Muscle of leg (tissue), 3 donors: ENCODE measurements at regions not wholly inside any gene's neighbourhood (a gene's known extent, or its start where the extent isn't known, plus 50 kb on each side); places are given as distances from the start of the nearest gene placed in this dataset.

ENCODE experiments used
- DNase-seq: peaks from one replicate; pipeline ENCODE4 v3.0.0; 2013
- H3K27ac ChIP-seq: one replicate; pipeline ENCODE4 v1.5.1; 2013; ENCODE audit warnings: mild to moderate bottlenecking, low read length, control low read depth
- H3K27me3 ChIP-seq: one replicate; pipeline ENCODE4 v1.6.1; 2013; ENCODE audit warnings: low read length; ENCODE audit not compliant: control insufficient read depth, insufficient read depth
- H3K36me3 ChIP-seq: one replicate; pipeline ENCODE4 v1.6.1; 2013; ENCODE audit warnings: low read length; ENCODE audit not compliant: control insufficient read depth, insufficient read depth
- H3K4me1 ChIP-seq: one replicate; pipeline ENCODE4 v1.6.1; 2013; ENCODE audit warnings: low read length; ENCODE audit not compliant: control insufficient read depth, insufficient read depth
- H3K4me3 ChIP-seq: one replicate; pipeline ENCODE4 v1.5.1; 2013; ENCODE audit warnings: low read length, control low read depth
- H3K9me3 ChIP-seq: replicated peaks from 2 replicates; pipeline ENCODE4 v1.6.1; 2013; ENCODE audit warnings: low read depth, low read length; ENCODE audit not compliant: control insufficient read depth
- WGBS: methylation state at CpG from one replicate; pipeline ENCODE4 v1.1.5; 2013; ENCODE audit warnings: missing lambda C conversion rate; ENCODE audit not compliant: insufficient coverage; 5-methylcytosine and 5-hydroxymethylcytosine counted together

- H3K4me1 ChIP-seq: no peaks in the 10 kb centered on the region
- H3K9me3 ChIP-seq: no peaks in the 10 kb centered on the region
- H3K4me3 ChIP-seq: no peak overlapping the region
- DNase-seq: peak; percentile 47
- H3K36me3 ChIP-seq: no peaks in the 10 kb centered on the region
- H3K27me3 ChIP-seq: no peaks in the 10 kb centered on the region
- WGBS: no CpG with 5 or more reads among the region's 2 CpGs
- H3K27ac ChIP-seq: no peak overlapping the region
Measured at GRCh38 chr2:21657445-21657844, 533.7 kb downstream of the TDRD15 start.

GRCh38 chr2:21658269-21658668, 534.5 kb downstream of the TDRD15 start:
- H3K4me1 ChIP-seq: no peaks in the 10 kb centered on the region
- no peaks in the 10 kb centered on the region for H3K9me3 ChIP-seq
- H3K27me3 ChIP-seq: no peaks in the 10 kb centered on the region
- no peak for DNase-seq
- no peak overlapping the region for H3K27ac ChIP-seq
- H3K4me3 ChIP-seq: no peak overlapping the region
- 83% methylated on average over 1 of the region's 1 CpG for WGBS
- no peaks in the 10 kb centered on the region for H3K36me3 ChIP-seq

GRCh38 chr2:21658907-21659477, 535.2 kb downstream of the TDRD15 start:
- DNase-seq: peak; percentile 16
- Histone ChIP-seq H3K9me3 (no peaks in the 10 kb centered on the region), H3K36me3 (no peaks in the 10 kb centered on the region), H3K27ac (no peak overlapping the region), H3K4me1 (no peaks in the 10 kb centered on the region), H3K27me3 (no peaks in the 10 kb centered on the region), H3K4me3 (no peak overlapping the region)
- WGBS: no CpG with 5 or more reads among the region's 8 CpGs

DNA sequence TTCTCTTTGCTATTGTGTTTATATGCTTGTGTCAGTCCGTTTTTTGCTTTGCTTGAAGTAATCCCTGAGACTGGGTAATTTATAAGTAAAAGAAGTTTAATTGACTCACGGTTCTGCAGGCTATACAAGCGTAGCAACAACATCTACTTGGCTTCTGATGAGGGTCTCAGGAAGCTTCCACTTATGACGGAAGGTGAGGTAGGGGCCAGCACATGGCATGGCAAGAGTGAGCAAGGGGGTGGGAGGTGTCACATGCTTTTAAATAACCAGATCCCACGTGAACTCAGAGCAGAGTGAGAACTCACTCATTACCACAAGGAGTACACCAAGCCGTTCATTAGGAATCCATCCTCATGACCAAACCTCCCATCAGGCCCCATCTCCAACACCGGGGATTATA, 540.3 kb downstream of the TDRD15 start:
- H3K4me3 ChIP-seq: no peak overlapping the region
- no peaks in the 10 kb centered on the region for H3K4me1 ChIP-seq
- whole genome bisulfite sequencing: 73% methylated on average over 3 of the region's 7 CpGs
- DNase-seq: no peak
- H3K36me3 ChIP-seq: no peaks in the 10 kb centered on the region
- no peak overlapping the region for H3K27ac ChIP-seq
- H3K9me3 ChIP-seq: no peaks in the 10 kb centered on the region
- no peaks in the 10 kb centered on the region for H3K27me3 ChIP-seq

DNA sequence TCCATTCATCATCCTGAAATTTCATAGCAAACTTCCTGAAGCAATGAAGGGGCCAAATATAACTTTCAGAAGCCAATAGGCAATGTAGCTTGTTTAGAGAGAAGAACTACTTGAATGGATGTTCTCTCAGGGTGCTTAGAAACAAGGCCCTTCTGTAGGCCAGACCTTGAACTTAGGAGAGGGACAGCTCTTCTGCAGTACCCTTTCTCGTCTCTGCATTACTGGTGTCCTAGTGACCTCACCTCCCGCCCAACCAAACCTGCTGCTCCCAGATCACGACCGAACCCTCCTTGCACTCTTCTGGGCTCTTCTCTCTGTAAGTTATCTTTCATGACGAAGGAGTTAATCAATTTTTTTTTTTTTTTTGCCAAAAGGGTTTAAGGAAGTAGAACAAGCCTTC, 543.9 kb downstream of the TDRD15 start:
- no peak for DNase-seq
- no peak overlapping the region for H3K4me3 ChIP-seq
- H3K4me1 ChIP-seq: no peaks in the 10 kb centered on the region
- no peak overlapping the region for H3K27ac ChIP-seq
- H3K36me3 ChIP-seq: no peaks in the 10 kb centered on the region
- WGBS: 57% methylated on average over 1 of the region's 5 CpGs
- H3K9me3 ChIP-seq: no peaks in the 10 kb centered on the region
- H3K27me3 ChIP-seq: no peaks in the 10 kb centered on the region

DNA sequence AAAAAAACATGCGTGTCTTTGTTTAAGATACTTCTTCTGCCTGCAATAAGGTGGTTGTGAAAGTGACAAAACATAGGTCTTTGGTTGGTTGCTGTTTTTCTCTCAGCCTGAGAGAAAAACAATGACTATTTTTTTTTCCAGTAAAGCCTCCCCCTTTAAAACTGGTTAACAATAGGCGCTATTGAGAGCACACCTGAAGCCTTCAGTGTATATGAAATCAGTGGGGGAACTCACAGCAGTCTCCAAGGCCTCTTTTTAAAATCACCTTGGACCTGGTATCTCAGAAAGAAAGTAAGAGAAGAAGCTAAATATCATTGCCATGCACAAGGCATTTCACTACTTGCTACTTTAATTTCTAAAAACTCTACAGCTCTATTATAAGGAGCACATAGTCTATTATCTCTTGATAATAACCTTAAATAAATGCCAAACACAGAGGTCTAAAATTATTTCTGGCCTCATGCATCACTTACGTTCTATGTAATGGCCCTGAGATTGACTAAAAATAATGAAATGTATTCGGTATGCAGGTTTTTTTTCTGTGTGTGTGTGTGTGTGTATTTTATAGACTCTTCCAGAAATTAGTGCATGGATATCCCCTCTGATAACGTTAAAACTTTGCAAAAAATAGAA, 544.4 kb downstream of the TDRD15 start:
- no peak overlapping the region for H3K27ac ChIP-seq
- H3K36me3 ChIP-seq: no peaks in the 10 kb centered on the region
- no peaks in the 10 kb centered on the region for H3K27me3 ChIP-seq
- H3K4me3 ChIP-seq: no peak overlapping the region
- WGBS: no CpG with 5 or more reads among the region's 5 CpGs
- H3K9me3 ChIP-seq: no peaks in the 10 kb centered on the region
- DNase-seq: no peak
- no peaks in the 10 kb centered on the region for H3K4me1 ChIP-seq

GRCh38 chr2:21676041-21676440, 552.3 kb downstream of the TDRD15 start:
- no CpG with 5 or more reads among the region's 1 CpG for WGBS

DNA sequence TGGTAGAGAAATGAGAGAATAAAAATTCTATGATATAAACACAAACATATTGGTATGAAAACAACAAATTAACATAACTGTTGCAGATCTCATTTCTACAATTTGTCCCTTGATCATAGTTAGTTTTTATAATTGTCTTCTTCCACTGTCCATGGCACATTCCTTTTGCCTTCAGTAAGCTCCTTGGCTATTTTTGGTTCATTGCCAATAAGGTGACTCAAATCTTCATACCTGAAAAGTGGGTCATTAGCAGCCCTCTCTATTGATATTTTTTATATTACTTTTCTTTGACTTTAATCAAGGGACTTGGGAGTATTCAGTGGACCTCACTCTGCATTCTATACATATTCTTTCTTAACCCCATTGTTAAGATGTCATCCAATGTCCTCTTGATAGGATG, 552.9 kb downstream of the TDRD15 start:
- Histone ChIP-seq H3K4me1 (no peaks in the 10 kb centered on the region), H3K9me3 (peaks cover 3% of the 10 kb centered on the region), H3K27ac (no peak overlapping the region), H3K4me3 (no peak overlapping the region), H3K36me3 (no peaks in the 10 kb centered on the region), H3K27me3 (no peaks in the 10 kb centered on the region)
- no peak for DNase-seq

More at GRCh38 chr2:21676041-21676440, 552.3 kb downstream of the TDRD15 start:
- DNase-seq: no peak
- Histone ChIP-seq H3K36me3 (no peaks in the 10 kb centered on the region), H3K27ac (no peak overlapping the region), H3K9me3 (no peaks in the 10 kb centered on the region), H3K4me3 (no peak overlapping the region), H3K4me1 (no peaks in the 10 kb centered on the region), H3K27me3 (no peaks in the 10 kb centered on the region)

GRCh38 chr2:21683838-21684237, 560.1 kb downstream of the TDRD15 start:
- Histone ChIP-seq H3K27ac (no peak overlapping the region), H3K36me3 (no peaks in the 10 kb centered on the region), H3K4me1 (no peaks in the 10 kb centered on the region), H3K9me3 (peaks cover 3% of the 10 kb centered on the region), H3K27me3 (no peaks in the 10 kb centered on the region), H3K4me3 (no peak overlapping the region)
- no CpG with 5 or more reads among the region's 2 CpGs for WGBS
- no peak for DNase-seq

GRCh38 chr2:21687589-21687988, 563.8 kb downstream of the TDRD15 start:
- Histone ChIP-seq H3K27me3 (no peaks in the 10 kb centered on the region), H3K27ac (no peak overlapping the region), H3K36me3 (no peaks in the 10 kb centered on the region), H3K4me3 (no peak overlapping the region), H3K4me1 (no peaks in the 10 kb centered on the region), H3K9me3 (no peaks in the 10 kb centered on the region)
- no peak for DNase-seq
- WGBS: no CpG with 5 or more reads among the region's 2 CpGs

DNA sequence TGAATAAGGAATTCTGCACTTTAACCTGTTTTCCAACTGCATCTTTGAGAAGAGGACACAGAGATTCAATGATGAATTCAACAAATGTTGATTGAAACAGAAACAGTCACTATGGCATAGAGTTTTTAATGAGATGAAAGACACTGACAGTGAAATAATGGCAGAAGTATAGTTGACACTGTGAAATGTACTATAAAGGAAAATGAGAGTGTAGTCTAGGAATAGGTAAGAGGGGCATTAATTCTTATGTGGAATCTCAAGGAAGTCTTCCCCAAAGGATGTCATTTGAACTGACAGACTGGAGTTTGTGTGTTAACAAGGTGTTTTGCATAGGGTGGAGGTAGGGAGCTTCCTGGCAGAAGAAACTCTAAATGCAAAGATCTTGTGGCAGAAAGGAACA, 566.2 kb downstream of the TDRD15 start:
- Histone ChIP-seq H3K27me3 (no peaks in the 10 kb centered on the region), H3K27ac (no peak overlapping the region), H3K36me3 (no peaks in the 10 kb centered on the region), H3K4me3 (no peak overlapping the region), H3K4me1 (no peaks in the 10 kb centered on the region), H3K9me3 (no peaks in the 10 kb centered on the region)
- DNase-seq: no peak
